Endothelial cell of umbilical vein (primary cell): ENCODE measurements at regions not wholly inside any gene's neighbourhood (a gene's known extent, or its start where the extent isn't known, plus 50 kb on each side); places are given as distances from the start of the nearest gene placed in this dataset.
A peak's percentile ranks its signal among the peaks of the same experiment; 100 is the strongest.

Experiments used
- BruUV-seq: library from RNA; stranded (reverse); fragments of 400-500 nt; replicated peaks from 2 replicates; lab custom pipeline; 2021; lab: Mats Ljungman, UMichigan
- CTCF ChIA-PET: fragments of 300-600, 350-600 bp; sonication (Branson Sonifier 250); formaldehyde crosslinking; loops from one replicate; lab custom pipeline; 2021; ENCODE audit warnings: antibody characterized with exemption, inconsistent platforms; lab: Charles Lee
- POLR2A ChIA-PET: fragments of 300-600, 350-600 bp; sonication (Branson Sonifier 250); formaldehyde crosslinking; loops from one replicate; lab custom pipeline; 2021; ENCODE audit warnings: antibody characterized with exemption, inconsistent platforms; lab: Charles Lee
- DNase-seq: peaks from one replicate; pipeline ENCODE4 v3.0.0-alpha.2; 2011; ENCODE audit warnings: low read depth, low spot score
- FAIRE-seq: peaks from 2 replicates; lab custom pipeline; 2011; peaks lifted over from hg19 to GRCh38; lab: Jason Lieb, UNC
- H2AFZ ChIP-seq: 2 replicates; pipeline ENCODE4 v1.6.0; 2012; ENCODE audit warnings: low read depth, low read length, control low read depth, inconsistent platforms
- H3K27ac ChIP-seq: 2 replicates; pipeline ENCODE4 v1.5.1; 2011; ENCODE audit warnings: low read depth, mild to moderate bottlenecking, control low read depth, low read length, moderate library complexity; ENCODE audit not compliant: insufficient read depth
- H3K27me3 ChIP-seq, 2 experiments: 2 replicates each; pipeline versions ENCODE4 v1.6.0 to v1.6.1; 2011; ENCODE audit warnings: low read length in 2 of 2, mixed read lengths in 1 of 2; ENCODE audit not compliant: control insufficient read depth in 2 of 2, insufficient read depth in 2 of 2
- H3K36me3 ChIP-seq, 2 experiments: 2 replicates in 1 of 2; 3 replicates in 1 of 2; pipeline ENCODE4 v1.5.1; 2011; ENCODE audit warnings: low read length in 2 of 2, mild to moderate bottlenecking in 1 of 2, moderate library complexity in 1 of 2; ENCODE audit not compliant: control insufficient read depth in 2 of 2, insufficient read depth in 2 of 2; ENCODE audit errors: extremely low read depth in 1 of 2
- H3K4me1 ChIP-seq: 3 replicates; pipeline ENCODE4 v1.5.1; 2011; ENCODE audit warnings: mild to moderate bottlenecking, low read length; ENCODE audit not compliant: control insufficient read depth, insufficient read depth; ENCODE audit errors: extremely low read depth
- H3K4me2 ChIP-seq: 2 replicates; pipeline ENCODE4 v1.6.1; 2011; ENCODE audit warnings: low read length, control low read depth, mixed read lengths; ENCODE audit not compliant: insufficient read depth
- H3K4me3 ChIP-seq, 3 experiments: fragments of 200-600 bp in 1 of 3; sonication (generic), shearing (Covaris generic) in 1 of 3; replicated peaks in 1 of 3; 2 replicates each; pipeline ENCODE4 v1.5.1; 2011 to 2016; ENCODE audit warnings: control low read depth in 3 of 3, low read length in 3 of 3, mild to moderate bottlenecking in 2 of 3, inconsistent platforms in 1 of 3, low read depth in 1 of 3, moderate library complexity in 1 of 3; ENCODE audit not compliant: insufficient read depth in 1 of 3
- H3K79me2 ChIP-seq: 2 replicates; pipeline ENCODE4 v1.6.0; 2012; ENCODE audit warnings: low read length, inconsistent platforms; ENCODE audit not compliant: control insufficient read depth, insufficient read depth
- H3K9ac ChIP-seq: replicated peaks from 2 replicates; pipeline ENCODE3; 2011; ENCODE audit warnings: low read length, control low read depth; ENCODE audit not compliant: insufficient read depth; ENCODE audit errors: extremely low read depth
- H3K9me1 ChIP-seq: replicated peaks from 3 replicates; pipeline ENCODE4 v1.6.0; 2011; ENCODE audit warnings: mild to moderate bottlenecking, low read length; ENCODE audit not compliant: control insufficient read depth, insufficient read depth; ENCODE audit errors: extremely low read depth
- H3K9me3 ChIP-seq: replicated peaks from 2 replicates; pipeline ENCODE4 v1.5.1; 2012; ENCODE audit warnings: low read length, inconsistent platforms; ENCODE audit not compliant: control insufficient read depth, insufficient read depth
- H4K20me1 ChIP-seq: replicated peaks from 2 replicates; pipeline ENCODE3; 2011; ENCODE audit warnings: mild to moderate bottlenecking, low read length; ENCODE audit not compliant: control insufficient read depth, insufficient read depth; ENCODE audit errors: extremely low read depth
- EZH2 ChIP-seq: IDR thresholded peaks from 2 replicates; pipeline ENCODE4 v1.6.1; 2012; ENCODE audit warnings: borderline replicate concordance, low read depth, mild to moderate bottlenecking, moderate library complexity, low read length, inconsistent platforms; ENCODE audit not compliant: severe bottlenecking
- FOS ChIP-seq: IDR thresholded peaks from 2 replicates; pipeline ENCODE4 v1.6.1; 2011; ENCODE audit warnings: mild to moderate bottlenecking, low read length, moderate library complexity, borderline replicate concordance; ENCODE audit not compliant: insufficient read depth
- GATA2 ChIP-seq: IDR thresholded peaks from 2 replicates; pipeline ENCODE4 v1.7.0; 2011; ENCODE audit warnings: low read depth, mild to moderate bottlenecking, moderate library complexity, mixed read lengths, low read length; ENCODE audit not compliant: insufficient read length, insufficient read depth
- JUN ChIP-seq: IDR thresholded peaks from 2 replicates; pipeline ENCODE4 v1.6.1; 2011; ENCODE audit warnings: borderline replicate concordance, low read depth; ENCODE audit not compliant: insufficient read length, insufficient read depth
- MYC ChIP-seq: IDR thresholded peaks from one replicate; pipeline ENCODE4 v1.6.1; 2011; ENCODE audit warnings: mild to moderate bottlenecking, low read depth, low read length
- POLR2A ChIP-seq: IDR thresholded peaks from 2 replicates; pipeline ENCODE4 v1.6.1; 2012; ENCODE audit warnings: low read depth, mild to moderate bottlenecking, control low read depth, low read length
- POLR2AphosphoS5 ChIP-seq: IDR thresholded peaks from 2 replicates; pipeline ENCODE4 v1.6.1; 2012; ENCODE audit warnings: low read depth, mild to moderate bottlenecking, control low read depth, low read length, moderate library complexity; ENCODE audit not compliant: insufficient read depth
- dilution Hi-C: fragments of 300-500 bp; cut with MboI; formaldehyde crosslinking; loops from one replicate; pipeline ENCODE4 v1.15.0; 2019; ENCODE audit warnings: low sequenced_read_pairs; ENCODE audit not compliant: extremely low pct_ligation_motif_present
- intact Hi-C: fragments of 100-400 bp; cut with micrococcal nuclease; formaldehyde crosslinking; loops from one replicate; pipeline ENCODE4 v1.10.0; 2022
- TF ChIP-seq, protein P1 (sequence below): IDR thresholded peaks from 2 replicates; pipeline ENCODE4 v1.6.1; 2011; ENCODE audit not compliant: insufficient read depth, insufficient read length
- TF ChIP-seq, protein P2 (sequence below), 2 donors: IDR thresholded peaks; 1 replicate in 1 of 2; 2 replicates in 1 of 2; pipeline ENCODE4 v1.5.1; 2011; ENCODE audit warnings: low read length in 2 of 2, mild to moderate bottlenecking in 2 of 2, moderate library complexity in 2 of 2, control low read depth in 1 of 2, inconsistent platforms in 1 of 2, low read depth in 1 of 2; ENCODE audit not compliant: insufficient read depth in 1 of 2; ENCODE audit errors: extremely low read depth in 1 of 2

DNA sequence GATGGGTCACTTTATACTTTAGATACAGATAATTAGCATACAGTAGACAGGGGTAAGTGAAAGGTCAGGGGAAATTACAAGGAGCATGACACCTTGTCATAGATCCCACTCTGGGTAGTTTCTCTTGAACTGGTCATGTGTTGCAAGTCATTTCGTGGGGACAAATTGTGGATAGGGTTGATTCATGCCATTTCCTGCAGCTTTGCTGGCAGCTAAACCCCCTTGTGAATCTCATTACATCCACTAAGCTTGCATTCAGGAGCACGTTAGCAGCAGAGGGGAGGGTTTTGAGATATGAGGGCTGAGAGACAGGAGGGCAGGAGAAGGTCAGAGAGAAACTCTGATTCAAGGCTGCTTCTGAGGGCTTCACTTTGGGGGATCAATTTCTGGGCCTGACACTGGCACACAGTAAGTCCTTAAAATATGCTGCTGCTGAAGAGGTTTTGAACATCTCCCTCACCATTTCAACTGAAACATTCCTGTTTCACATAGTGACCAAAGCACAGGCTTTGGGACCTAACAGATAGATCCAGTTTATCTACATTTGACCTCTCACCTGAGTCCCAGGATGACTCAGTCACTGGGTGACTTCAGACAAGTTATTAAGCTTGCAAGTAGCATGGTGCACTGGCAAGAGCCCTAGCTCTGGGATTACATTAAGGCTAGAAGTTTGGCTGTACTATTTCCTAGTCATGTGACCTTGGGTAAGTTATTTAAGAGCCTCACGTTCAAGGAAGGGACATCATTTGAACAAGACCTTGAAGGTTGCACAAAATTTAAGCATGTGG lies 206.0 kb upstream of the USP24 start:
- dilution Hi-C loops: no loop called here
- intact Hi-C loops: no loop called here
- ChIA-PET POLR2A (no interaction called here), CTCF (interaction anchor here (0.7 to 1.1 kb wide), 3 partner anchors 45 to 63 kb away, joined by 3 read pairs; no protein-coding TSS in a partner anchor)
- no peak overlapping the region for H3K4me3 ChIP-seq
- H4K20me1 ChIP-seq: no peaks in the 10 kb centered on the region
- H3K9me1 ChIP-seq: no peaks in the 10 kb centered on the region
- TF ChIP-seq MYC (no peak), GATA2 (no peak), POLR2A (no peak), JUN (no peak), EZH2 (no peak), POLR2AphosphoS5 (no peak)
- TF ChIP-seq, protein P1, sequence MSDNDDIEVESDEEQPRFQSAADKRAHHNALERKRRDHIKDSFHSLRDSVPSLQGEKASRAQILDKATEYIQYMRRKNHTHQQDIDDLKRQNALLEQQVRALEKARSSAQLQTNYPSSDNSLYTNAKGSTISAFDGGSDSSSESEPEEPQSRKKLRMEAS: no peak
- no peak overlapping the region for H3K27ac ChIP-seq
- peak overlapping the region; percentile 27 for H2AFZ ChIP-seq
- H3K9ac ChIP-seq: no peak overlapping the region
- H3K27me3 ChIP-seq: no peaks in the 10 kb centered on the region
- H3K36me3 ChIP-seq: no peaks in the 10 kb centered on the region
- BruUV-seq: no TSS peak
- H3K4me1 ChIP-seq: peaks cover 6% of the 10 kb centered on the region
- H3K4me2 ChIP-seq: no peak overlapping the region
- peak; percentile 29 for DNase-seq
- no peaks in the 10 kb centered on the region for H3K9me3 ChIP-seq
- H3K79me2 ChIP-seq: no peaks in the 10 kb centered on the region
- FAIRE-seq: peak; percentile 18

DNA sequence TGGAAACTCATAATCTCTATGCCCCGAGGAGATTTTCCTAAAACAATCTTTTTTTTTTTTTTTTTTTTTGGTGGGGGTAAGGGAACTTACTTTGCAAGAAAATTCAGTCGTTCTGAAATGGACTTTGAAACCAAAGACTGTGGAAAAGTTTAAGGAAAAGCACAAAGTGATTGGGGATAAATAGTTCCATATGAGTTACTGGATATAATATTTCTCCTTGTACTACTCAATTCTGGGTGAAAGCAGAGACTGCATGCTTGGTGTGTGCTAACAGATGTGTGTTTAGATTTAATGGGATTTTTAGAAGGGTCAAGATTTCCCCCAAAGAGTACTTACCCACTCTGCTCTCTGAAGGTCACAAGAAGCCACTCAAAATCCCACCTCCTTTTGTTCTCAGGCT lies 204.9 kb upstream of the USP24 start:
- Histone ChIP-seq H3K4me3 (no peak overlapping the region), H3K36me3 (no peaks in the 10 kb centered on the region), H3K79me2 (no peaks in the 10 kb centered on the region), H3K9me3 (no peaks in the 10 kb centered on the region), H3K4me1 (peaks cover 6% of the 10 kb centered on the region), H3K27me3 (no peaks in the 10 kb centered on the region), H3K27ac (no peak overlapping the region), H3K4me2 (no peak overlapping the region), H3K9me1 (no peaks in the 10 kb centered on the region), H4K20me1 (no peaks in the 10 kb centered on the region), H3K9ac (no peak overlapping the region), H2AFZ (no peak overlapping the region)
- ChIA-PET CTCF (interaction anchor here (1.1 kb wide), 1 partner anchor 54 kb away, joined by 3 read pairs; no protein-coding TSS in a partner anchor), POLR2A (no interaction called here)
- dilution Hi-C loops: no loop called here
- intact Hi-C loops: no loop called here
- BruUV-seq: no TSS peak
- FAIRE-seq (no peak), DNase-seq (no peak)
- TF ChIP-seq FOS: no peak
- TF ChIP-seq JUN: no peak
- TF ChIP-seq POLR2A: no peak
- no peak for TF ChIP-seq EZH2
- TF ChIP-seq, protein P2, sequence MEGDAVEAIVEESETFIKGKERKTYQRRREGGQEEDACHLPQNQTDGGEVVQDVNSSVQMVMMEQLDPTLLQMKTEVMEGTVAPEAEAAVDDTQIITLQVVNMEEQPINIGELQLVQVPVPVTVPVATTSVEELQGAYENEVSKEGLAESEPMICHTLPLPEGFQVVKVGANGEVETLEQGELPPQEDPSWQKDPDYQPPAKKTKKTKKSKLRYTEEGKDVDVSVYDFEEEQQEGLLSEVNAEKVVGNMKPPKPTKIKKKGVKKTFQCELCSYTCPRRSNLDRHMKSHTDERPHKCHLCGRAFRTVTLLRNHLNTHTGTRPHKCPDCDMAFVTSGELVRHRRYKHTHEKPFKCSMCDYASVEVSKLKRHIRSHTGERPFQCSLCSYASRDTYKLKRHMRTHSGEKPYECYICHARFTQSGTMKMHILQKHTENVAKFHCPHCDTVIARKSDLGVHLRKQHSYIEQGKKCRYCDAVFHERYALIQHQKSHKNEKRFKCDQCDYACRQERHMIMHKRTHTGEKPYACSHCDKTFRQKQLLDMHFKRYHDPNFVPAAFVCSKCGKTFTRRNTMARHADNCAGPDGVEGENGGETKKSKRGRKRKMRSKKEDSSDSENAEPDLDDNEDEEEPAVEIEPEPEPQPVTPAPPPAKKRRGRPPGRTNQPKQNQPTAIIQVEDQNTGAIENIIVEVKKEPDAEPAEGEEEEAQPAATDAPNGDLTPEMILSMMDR (IDR thresholded peaks at IDR 0.05; ENCODE audit: extremely low read depth in 1 of 2, insufficient read depth in 1 of 2, low read depth in 1 of 2, low read length in 2 of 2): no peak
- TF ChIP-seq MYC: no peak
- no peak for TF ChIP-seq GATA2
- TF ChIP-seq, protein P1: no peak
- TF ChIP-seq POLR2AphosphoS5: no peak
